UCSD-AML1 (cell line): ENCODE measurements at regions not wholly inside any gene's neighbourhood (a gene's known extent, or its start where the extent isn't known, plus 50 kb on each side); places are given as distances from the start of the nearest gene placed in this dataset.

Experiments
- DNase-seq: peaks from one replicate; lab custom pipeline; 2025; ENCODE audit not compliant: unreplicated experiment; lab: John Stamatoyannopoulos, UW

DNA sequence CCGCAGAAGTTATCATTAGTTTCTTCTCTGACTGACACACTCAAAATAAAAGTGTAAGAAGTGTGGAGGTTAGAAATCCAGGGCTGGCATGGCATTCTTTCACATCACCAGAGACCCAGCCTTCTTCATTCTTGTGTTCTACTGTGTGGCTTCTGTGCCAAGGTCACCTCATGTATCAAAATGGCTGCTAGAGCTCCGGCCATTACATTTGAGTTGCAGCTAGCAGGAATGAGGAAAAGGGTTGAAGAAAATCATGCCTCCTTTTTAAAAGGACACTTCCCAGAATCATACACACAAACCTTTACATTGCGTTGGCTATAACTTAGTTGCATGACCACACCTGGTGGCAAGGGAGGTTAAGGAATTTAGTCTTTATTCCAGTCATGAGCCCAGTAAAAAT is 345.6 kb upstream of the PROK2 start:
- DNase-seq = no peak

DNA sequence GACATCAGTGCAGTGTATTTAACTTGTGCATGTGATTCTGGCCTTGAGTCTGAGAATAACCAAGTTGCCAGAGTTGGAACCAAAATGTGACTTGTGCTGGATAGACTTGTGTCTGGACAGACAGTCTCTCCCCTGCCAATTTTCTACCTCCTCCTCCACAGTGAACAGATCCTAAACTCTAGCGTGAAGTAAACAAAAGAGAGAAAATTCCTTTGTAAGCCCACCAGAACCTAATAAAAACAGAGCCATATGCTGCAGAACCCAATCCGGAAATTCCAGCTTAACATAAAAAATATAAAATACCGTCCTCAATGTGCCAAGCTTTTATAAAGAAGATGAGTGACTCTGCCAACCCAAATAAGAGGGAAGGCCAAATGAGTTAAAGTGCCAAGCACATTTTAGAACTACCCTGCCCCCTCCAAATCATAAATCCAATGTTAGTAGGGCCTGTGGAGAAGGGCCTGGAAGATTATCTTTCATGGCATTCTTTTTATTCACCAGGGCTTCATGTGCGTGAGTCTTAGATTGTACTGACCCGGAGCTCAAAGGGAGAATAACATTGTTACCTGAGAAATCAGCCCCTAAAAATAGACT is 344.6 kb upstream of the PROK2 start:
- DNase-seq = no peak

DNA sequence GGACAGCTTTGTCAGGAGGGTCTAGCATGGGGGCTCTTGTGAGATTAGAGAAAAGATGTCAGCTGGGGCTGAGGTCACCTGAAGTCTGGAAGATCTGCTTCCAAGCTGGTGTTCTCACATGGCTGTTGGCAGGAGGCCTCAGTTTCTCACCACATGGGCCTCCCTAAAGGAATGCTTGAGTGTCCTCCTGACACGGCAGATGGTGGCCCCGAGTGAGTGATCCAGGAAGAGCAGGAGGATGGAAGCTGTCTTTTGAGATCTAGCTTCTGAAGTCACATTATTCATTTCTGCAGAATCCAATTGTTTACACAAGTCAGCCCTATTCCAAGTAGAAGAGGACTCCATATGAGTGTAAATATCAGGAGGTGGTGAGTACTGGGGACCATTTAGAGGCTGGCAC is 344.0 kb upstream of the PROK2 start:
- DNase-seq = no peak

- DNase-seq = no peak
These were observed 342.9 kb upstream of the PROK2 start for GRCh38 chr3:72127844-72128243.

DNA sequence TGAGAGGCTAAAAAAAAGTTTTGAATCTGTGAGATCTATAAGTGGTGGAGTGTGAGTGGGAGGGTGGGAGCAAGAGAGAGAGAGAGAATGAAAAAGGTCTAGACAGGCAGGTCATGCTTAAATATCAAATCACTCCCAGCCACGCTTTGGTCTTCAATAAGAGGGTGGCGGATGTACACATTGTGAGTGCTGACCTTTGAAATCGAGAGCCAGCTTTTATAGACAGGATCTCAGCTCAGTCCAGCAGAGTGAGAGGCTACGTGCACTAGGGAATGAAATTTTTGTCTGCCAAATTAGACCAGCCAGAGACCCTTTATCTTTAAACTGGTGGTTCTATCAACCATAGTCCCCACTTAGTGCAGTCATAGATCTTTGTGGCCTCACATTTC is 342.3 kb upstream of the PROK2 start:
- no peak for DNase-seq

- DNase-seq = no peak
These were observed 341.7 kb upstream of the PROK2 start for GRCh38 chr3:72126441-72127223.

DNA sequence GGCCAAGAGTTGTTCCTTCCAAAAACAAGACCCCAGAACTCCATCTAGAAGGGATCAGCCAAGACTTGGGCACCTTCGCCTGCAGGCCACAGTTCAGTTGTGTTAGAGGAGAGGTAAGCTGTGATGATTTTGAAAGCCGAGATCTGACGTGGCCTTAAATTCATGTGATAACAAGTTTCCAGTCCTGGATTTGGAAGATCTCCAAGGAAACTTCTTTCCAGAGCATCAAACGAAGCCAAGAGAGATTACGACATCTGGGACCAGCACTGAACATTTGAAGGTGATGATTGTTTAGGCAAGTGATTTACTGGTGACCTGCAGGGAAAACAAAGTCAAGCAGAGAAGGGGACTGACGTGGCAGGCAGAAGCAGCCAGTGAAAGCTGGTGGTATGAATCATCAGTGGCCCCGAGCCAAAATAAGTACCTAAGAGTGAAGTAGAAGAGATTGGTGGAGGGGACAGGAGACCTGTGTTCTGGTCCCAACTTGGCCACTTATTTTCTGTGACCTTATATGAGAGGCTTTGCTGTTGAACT is 339.0 kb upstream of the PROK2 start:
- no peak for DNase-seq

DNA sequence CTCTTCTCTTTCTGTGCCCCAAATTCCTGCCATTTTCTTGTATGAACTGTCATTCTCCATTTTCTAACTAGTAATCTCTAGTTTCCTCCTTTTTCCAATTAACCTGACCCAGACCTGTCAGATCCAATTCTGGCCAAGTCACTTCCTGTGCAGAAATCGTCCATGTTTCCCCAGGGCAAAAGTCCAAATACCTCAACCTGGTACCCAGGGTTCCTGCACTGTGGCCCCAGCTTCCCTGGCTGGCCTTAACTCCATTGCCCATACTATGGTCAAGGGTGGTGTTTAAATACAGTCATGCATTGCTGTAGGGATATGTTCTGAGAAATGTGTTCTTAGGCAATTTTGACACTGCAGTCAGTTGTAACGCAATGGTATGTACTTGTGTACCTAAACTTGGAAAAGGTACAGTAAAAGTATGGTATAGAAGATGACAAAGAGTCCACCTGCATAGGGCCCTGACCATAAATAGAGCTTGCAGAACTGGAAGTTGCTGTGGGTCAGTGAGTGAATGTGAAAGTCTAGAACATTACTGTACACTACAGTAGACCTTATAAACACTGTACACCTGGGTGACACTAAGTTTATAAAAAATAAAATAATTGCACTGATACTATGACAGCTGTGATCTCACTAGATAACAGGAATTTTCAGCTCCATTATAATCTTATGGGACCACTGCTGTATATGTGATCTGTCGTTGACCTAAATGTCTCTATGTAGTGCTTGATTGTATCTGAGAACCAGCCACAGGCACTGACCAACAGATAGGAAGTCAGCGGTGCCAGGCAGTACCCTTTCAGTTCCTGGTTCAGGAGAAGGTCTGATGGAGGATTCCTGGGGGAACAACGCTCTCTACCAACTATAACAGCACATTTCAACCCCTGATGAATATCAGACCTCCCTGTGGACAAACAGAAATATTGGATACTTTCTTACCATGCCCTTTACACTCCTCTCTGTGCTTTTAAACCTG is 336.1 kb upstream of the PROK2 start:
- no peak for DNase-seq

DNA sequence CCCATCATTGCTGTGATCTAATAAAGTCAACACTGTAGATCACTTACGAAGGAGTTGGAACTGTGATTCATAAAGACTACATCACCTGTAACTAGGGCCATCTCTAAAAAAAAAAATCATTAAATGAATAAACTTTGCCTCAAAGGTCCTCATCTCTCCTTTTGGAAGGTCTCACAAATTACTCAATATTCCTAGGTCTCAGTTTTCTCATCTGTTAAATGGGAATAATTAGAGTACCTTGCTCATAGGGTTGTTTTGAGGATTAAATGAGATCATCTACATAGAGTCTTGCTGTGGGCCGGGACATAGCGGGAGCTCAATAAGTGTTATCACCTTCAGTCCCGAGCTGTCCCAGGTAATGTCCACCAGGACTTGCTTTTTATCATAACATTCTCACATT is 335.1 kb upstream of the PROK2 start:
- no peak for DNase-seq

DNA sequence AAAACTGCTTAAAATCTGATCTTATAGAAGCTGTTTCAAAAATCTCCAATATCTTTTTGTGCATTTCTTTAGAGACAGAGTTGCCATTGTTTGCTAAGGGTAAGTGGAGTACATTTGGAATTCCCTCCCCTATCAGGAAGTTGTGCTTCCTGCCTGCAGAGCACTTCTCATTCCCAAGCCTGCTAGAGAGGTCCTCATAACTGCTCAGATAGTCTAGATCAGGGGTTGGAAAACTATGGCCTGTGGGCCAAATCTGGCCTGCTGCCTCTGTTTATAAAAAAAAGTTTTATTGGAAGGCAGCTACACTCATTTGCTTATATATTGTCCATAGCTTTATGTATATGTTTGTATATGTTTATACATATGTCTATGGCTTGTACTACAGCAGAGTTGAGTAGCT is 333.7 kb upstream of the PROK2 start:
- no peak for DNase-seq

GRCh38 chr3:72116226-72116625 is 331.3 kb upstream of the PROK2 start:
- DNase-seq = no peak

GRCh38 chr3:72115307-72115706 is 330.4 kb upstream of the PROK2 start:
- DNase-seq = no peak

DNA sequence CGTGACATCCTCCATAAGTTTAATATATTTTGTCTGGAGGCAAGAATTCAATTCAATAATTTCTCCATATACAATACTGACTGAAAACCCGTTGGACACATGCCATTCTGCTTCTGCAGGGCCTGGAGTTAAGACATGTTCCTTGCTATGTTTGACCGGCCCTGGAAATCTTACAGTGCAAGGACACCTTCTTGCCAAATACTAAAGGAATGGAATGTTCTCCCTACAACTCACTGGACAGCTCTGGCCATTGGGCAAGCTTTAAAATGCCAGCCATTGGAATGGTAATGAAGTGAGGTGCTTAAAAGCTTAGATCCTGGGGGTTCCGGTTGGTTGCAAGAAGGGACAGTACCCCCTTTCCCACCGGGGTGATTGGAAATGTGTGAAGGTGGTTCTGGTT is 329.8 kb upstream of the PROK2 start:
- no peak for DNase-seq

DNA sequence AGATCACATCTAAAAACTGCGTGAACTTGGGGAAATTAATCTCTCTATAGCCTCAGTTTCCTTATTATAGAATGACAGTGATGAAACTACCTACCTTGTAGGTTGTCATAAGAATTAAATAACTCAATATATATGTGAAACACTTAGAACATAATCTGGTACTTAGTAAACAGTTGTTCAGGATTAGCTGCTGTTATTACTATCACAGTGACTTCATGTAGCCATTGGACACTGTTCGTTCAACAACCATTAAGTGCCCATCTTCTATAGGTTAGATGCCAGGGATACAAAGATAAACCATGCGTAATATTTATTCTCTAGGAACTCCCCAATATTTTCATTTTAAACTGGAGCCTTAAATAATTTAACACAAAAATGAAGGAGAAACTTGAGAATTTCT is 329.0 kb upstream of the PROK2 start:
- DNase-seq = no peak

DNA sequence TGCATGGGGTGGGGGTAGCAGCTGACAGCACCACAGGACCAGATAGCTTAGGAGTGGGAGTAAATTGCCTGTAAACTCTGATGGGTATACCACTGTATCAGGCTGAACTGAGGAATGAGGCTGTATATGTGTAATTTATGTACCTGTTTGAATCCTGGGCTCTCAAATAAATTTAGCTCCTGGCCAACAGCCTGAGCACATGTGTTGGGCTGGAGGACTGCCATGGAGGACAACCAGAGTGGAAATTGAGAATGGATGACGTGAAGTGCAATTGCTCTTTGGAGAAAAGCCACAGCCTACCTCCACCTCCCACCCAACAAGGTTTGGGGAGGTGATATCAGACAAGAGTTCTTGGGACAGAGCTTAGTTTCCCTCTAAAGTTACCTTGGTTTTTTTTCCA is 328.6 kb upstream of the PROK2 start:
- DNase-seq = no peak

DNA sequence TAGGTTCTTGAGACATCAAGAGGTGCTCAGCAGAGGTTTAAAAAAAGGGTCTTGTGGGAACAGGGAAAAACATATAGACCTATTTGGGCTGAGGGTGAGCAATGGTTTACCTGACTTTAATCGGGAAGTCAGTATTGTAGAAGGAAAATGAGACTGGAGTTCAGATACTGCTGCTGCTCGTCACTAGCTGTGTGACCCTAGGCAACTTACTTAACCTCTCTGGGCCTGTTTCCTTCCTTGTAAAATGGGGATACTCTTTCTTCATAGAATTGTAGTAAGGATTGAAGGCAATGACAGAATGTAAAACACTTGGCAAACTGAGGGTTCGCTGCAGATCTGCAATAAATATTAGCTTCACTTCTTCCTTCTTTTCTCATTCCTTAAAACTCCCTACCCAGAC is 327.5 kb upstream of the PROK2 start:
- no peak for DNase-seq

DNA sequence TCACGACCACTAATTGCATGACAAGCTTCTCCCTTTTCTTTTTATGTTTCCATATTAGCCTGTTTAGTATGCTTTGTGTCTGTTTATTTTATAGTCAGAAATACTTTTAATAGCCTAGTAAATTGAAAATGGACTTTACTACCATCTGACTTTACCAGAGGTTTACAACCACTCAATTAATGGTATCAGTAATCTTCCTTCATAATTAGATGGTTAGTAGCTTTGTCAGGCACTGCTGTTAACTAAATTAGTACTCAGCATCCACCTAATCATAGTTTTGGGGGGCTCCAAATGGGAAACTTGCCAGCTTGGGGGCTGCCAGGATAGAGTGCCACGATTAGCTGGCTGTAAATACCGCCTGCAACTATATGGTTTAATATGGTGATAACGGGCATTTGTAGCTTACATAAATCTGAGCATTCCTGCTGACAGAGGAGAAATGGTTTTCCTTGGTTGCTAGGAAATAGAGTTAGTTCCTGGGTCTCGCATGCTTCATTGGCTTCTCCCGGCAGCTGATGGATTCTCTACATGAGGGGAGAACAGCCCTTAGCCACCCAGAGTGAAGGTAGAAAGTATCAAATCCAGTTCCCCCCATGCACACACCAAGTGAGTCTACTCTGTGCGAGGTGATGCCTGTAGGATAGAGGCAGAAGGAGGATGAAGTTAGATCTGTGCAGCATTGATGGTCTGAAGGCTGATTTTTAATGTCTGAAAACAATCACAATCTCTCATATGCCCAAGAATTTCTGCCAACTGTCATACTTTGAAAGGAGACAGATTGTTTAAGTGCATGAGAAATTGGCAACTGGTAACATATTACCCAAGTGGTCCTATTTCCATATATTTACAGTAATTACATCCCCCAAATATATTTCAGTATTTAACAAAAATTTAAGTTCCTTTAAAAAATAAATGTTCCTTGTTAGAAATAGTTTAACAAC is 326.6 kb upstream of the PROK2 start:
- DNase-seq = no peak

- DNase-seq = no peak
These were observed 324.6 kb upstream of the PROK2 start for GRCh38 chr3:72109327-72110259.

- no peak for DNase-seq
These were observed 320.4 kb upstream of the PROK2 start for GRCh38 chr3:72105306-72105705.
